SK-N-SH treated with all-trans-retinoic acid at 6 μM for 48 hours (cell line): ENCODE measurements at regions not wholly inside any gene's neighbourhood (a gene's known extent, or its start where the extent isn't known, plus 50 kb on each side); places are given as distances from the start of the nearest gene placed in this dataset.

ENCODE experiments used
- CSDC2 ChIP-seq: fragments of 250-450 bp; sonication (Bioruptor Pico); IDR thresholded peaks from 2 replicates; pipeline ENCODE4 v1.5.0; 2020; ENCODE audit warnings: mild to moderate bottlenecking, moderate library complexity
- GLIS3 ChIP-seq: fragments of 250-450 bp; sonication (Bioruptor Pico); IDR thresholded peaks from 2 replicates; pipeline ENCODE4 v1.5.0; 2020; ENCODE audit warnings: mild to moderate bottlenecking, moderate library complexity
- PATZ1 ChIP-seq: fragments of 250-450 bp; sonication (Bioruptor Pico); IDR thresholded peaks from 2 replicates; pipeline ENCODE4 v1.8.0; 2020; ENCODE audit warnings: mild to moderate bottlenecking, moderate library complexity, borderline replicate concordance
- PPARA ChIP-seq: fragments of 250-450 bp; sonication (Bioruptor Pico); IDR thresholded peaks from 2 replicates; pipeline ENCODE4 v1.5.0; 2020; ENCODE audit warnings: mild to moderate bottlenecking, borderline replicate concordance
- RARB ChIP-seq: fragments of 250-450 bp; sonication (Bioruptor Pico); IDR thresholded peaks from 2 replicates; pipeline ENCODE4 v1.8.0; 2021; ENCODE audit warnings: mild to moderate bottlenecking, moderate library complexity
- ZC3H10 ChIP-seq: fragments of 250-450 bp; sonication (Bioruptor Pico); IDR thresholded peaks from 2 replicates; pipeline ENCODE4 v1.5.1; 2021; ENCODE audit warnings: mild to moderate bottlenecking, moderate library complexity
- ZNF565 ChIP-seq: fragments of 450-650 bp; formaldehyde crosslinking; conservative IDR thresholded peaks from 2 replicates; pipeline ENCODE4 v1.5.0; 2020; ENCODE audit warnings: low read depth, mild to moderate bottlenecking, moderate library complexity

- no peak for TF ChIP-seq PATZ1 (CRISPR knock-in tag)
- no peak for TF ChIP-seq ZC3H10 (CRISPR knock-in tag)
- no peak for TF ChIP-seq PPARA
- TF ChIP-seq ZNF565 (CRISPR knock-in tag), result no peak
- TF ChIP-seq CSDC2 (CRISPR knock-in tag), result no peak
- no peak for TF ChIP-seq RARB (CRISPR knock-in tag)
- TF ChIP-seq GLIS3 (CRISPR knock-in tag), result no peak
Measured at GRCh38 chr17:70675070-70675590, 505.8 kb downstream of the KCNJ2 start.
